Gastrocnemius medialis (tissue), 4 donors: ENCODE measurements at regions not wholly inside any gene's neighbourhood (a gene's known extent, or its start where the extent isn't known, plus 50 kb on each side); places are given as distances from the start of the nearest gene placed in this dataset.

Experiments
- ATAC-seq, 2 donors: fragments of 150-250 bp; one replicate each; pipeline ENCODE4 v1.9.1; 2016
- DNase-seq, 2 donors: peaks; one replicate each; pipeline ENCODE4 v3.0.0-alpha.2; 2019
- H3K27ac ChIP-seq, 4 donors: fragments of 200-600 bp; sonication (generic); 1 replicate in 1 of 4; 2 replicates in 3 of 4; pipeline ENCODE4 v1.5.1; 2016 to 2018; ENCODE audit warnings: mild to moderate bottlenecking in 2 of 4, moderate library complexity in 1 of 4
- H3K27me3 ChIP-seq, 3 donors: fragments of 200-600 bp; sonication (generic) in 2 of 3; 1 replicate in 1 of 3; 2 replicates in 2 of 3; pipeline versions ENCODE4 v1.5.1 to v1.6.0; 2016 to 2019; ENCODE audit warnings: mild to moderate bottlenecking in 1 of 3, moderate library complexity in 1 of 3
- H3K36me3 ChIP-seq, 2 donors: fragments of 200-600 bp; sonication (generic) in 1 of 2; one replicate each; pipeline ENCODE4 v1.5.1; 2017 to 2018
- H3K4me1 ChIP-seq, 2 donors: fragments of 200-600 bp; sonication (generic) in 1 of 2; one replicate each; pipeline ENCODE4 v1.5.1; 2016 to 2017; ENCODE audit warnings: mild to moderate bottlenecking in 2 of 2
- H3K4me3 ChIP-seq, 4 donors: fragments of 200-600 bp; sonication (generic) in 3 of 4; 1 replicate in 1 of 4; 2 replicates in 3 of 4; pipeline ENCODE4 v1.5.1; 2016 to 2019; ENCODE audit warnings: mild to moderate bottlenecking in 2 of 4
- H3K9me3 ChIP-seq, 3 donors: fragments of 200-600 bp; sonication (generic) in 2 of 3; 1 replicate in 1 of 3; 2 replicates in 2 of 3; pipeline ENCODE4 v1.5.1; 2016 to 2019
- CTCF ChIP-seq, 5 experiments: fragments of 450-650 bp in 3 of 5; fragments of 200-600 bp in 2 of 5; sonication (generic) in 2 of 5; IDR thresholded peaks in 4 of 5; conservative IDR thresholded peaks in 1 of 5; 1 replicate in 4 of 5; 2 replicates in 1 of 5; pipeline ENCODE4 v1.5.1; 2016 to 2019; ENCODE audit warnings: antibody characterized with exemption in 5 of 5, mild to moderate bottlenecking in 3 of 5, moderate library complexity in 3 of 5
- POLR2A ChIP-seq, 2 donors: fragments of 450-650 bp; IDR thresholded peaks; one replicate each; pipeline ENCODE4 v1.6.1; 2017; ENCODE audit warnings: antibody characterized with exemption in 2 of 2, mild to moderate bottlenecking in 2 of 2, moderate library complexity in 2 of 2
- in situ Hi-C, 4 donors: fragments of 200-750 bp; cut with MboI; loops; one replicate each; pipeline versions ENCODE4 v1.15.0 to v1.8.0; 2017; ENCODE audit warnings: low sequenced_read_pairs in 4 of 4
- intact Hi-C: fragments of 100-400 bp; cut with DNase I; formaldehyde crosslinking; loops from one replicate; pipeline ENCODE4 v1.15.1; 2023; ENCODE audit warnings: low total_unique reads

DNA sequence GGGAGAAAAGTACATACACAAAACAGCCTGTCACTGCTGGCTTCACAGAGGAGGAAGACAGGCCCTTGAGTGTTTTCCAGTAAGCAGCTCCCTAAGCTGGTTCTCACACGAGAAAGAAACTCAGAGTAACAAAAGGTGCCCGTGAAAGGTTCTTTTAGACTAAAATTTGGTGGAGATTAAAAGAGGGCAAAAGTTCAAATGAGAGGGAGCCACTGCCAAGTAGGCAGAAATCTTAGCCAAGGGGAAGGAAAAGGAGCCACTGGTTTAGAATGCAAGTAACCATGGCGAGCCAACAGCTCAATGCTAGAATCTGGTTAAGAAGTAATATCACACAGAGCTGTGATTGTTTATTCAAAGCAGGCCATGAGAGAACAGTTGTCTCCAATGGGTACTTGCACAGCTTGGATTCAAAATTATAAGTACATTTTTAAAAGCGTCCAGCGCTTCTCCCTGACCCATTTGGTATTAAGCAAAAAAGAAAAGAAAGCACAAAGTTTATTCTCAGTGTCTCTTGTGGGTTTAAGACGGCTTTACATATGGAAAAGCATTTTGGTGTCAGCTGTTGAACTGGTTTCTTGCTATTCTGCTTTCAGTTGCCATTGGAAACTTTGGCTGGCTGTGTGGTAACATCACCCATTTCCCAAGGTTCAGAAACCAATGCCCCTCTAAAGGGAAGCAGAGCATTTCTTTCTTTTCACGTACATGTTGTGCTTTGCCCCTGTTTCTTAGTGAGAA lies 648.5 kb downstream of the RNF144B start:
- Histone ChIP-seq H3K36me3 (no peaks in the 10 kb centered on the region), H3K4me3 (no peak overlapping the region), H3K27ac (no peak overlapping the region), H3K27me3 (no peaks in the 10 kb centered on the region), H3K4me1 (peaks cover 10 to 16% of the 10 kb centered on the region in 2 donors), H3K9me3 (no peaks in the 10 kb centered on the region)
- intact Hi-C loops, result no loop called here
- in situ Hi-C loops, result no loop called here
- TF ChIP-seq CTCF (IDR thresholded peaks at IDR 0.05 in 4 of 5, conservative IDR thresholded peaks at IDR 0.05 in 1 of 5) (no peak), POLR2A (IDR thresholded peaks at IDR 0.05) (no peak)
- no peak for DNase-seq
- no peak for ATAC-seq

DNA sequence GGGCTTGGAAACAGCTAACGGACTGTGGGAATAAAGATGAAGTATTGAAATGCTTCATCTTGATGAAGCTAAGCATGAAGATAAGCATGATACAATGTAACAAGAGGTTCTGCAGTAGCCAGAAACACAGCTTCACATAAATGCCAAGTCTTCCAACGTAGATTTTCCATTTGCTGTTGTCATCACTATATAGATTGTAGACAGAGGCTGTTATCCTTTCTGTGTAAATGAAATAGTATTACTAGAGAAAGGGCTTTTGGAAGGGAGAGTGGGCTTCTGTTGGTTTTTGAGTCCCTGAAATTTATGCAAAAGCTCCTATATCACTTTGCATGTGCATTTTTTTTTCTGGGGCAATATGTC lies 649.0 kb downstream of the RNF144B start:
- in situ Hi-C loops (no loop called here), intact Hi-C loops (no loop called here)
- no peaks in the 10 kb centered on the region for H3K36me3 ChIP-seq
- DNase-seq, result no peak
- H3K9me3 ChIP-seq, result no peaks in the 10 kb centered on the region
- no peak overlapping the region for H3K4me3 ChIP-seq
- no peak for TF ChIP-seq POLR2A (IDR thresholded peaks at IDR 0.05)
- TF ChIP-seq CTCF (IDR thresholded peaks at IDR 0.05 in 4 of 5, conservative IDR thresholded peaks at IDR 0.05 in 1 of 5), result no peak
- no peaks in the 10 kb centered on the region for H3K27me3 ChIP-seq
- H3K4me1 ChIP-seq, result peaks cover 10 to 16% of the 10 kb centered on the region in 2 donors
- no peak for ATAC-seq
- no peak overlapping the region for H3K27ac ChIP-seq

GRCh38 chr6:19037607-19038006 lies 650.5 kb downstream of the RNF144B start:
- Histone ChIP-seq H3K9me3 (no peaks in the 10 kb centered on the region), H3K4me3 (no peak overlapping the region), H3K27ac (no peak overlapping the region), H3K27me3 (no peaks in the 10 kb centered on the region), H3K36me3 (no peaks in the 10 kb centered on the region), H3K4me1 (peaks cover 14 to 21% of the 10 kb centered on the region in 2 donors)
- ATAC-seq (no peak), DNase-seq (no peak)
- TF ChIP-seq CTCF (IDR thresholded peaks at IDR 0.05 in 4 of 5, conservative IDR thresholded peaks at IDR 0.05 in 1 of 5) (no peak), POLR2A (IDR thresholded peaks at IDR 0.05) (no peak)
- in situ Hi-C loops (no loop called here), intact Hi-C loops (no loop called here)

GRCh38 chr6:19039287-19039686 lies 652.1 kb downstream of the RNF144B start:
- no peak overlapping the region for H3K27ac ChIP-seq
- in situ Hi-C loops (no loop called here), intact Hi-C loops (no loop called here)
- H3K27me3 ChIP-seq, result no peaks in the 10 kb centered on the region
- H3K4me1 ChIP-seq, result peaks cover 6 to 7% of the 10 kb centered on the region in 2 donors
- H3K36me3 ChIP-seq, result no peaks in the 10 kb centered on the region
- DNase-seq, result no peak
- ATAC-seq, result no peak
- no peak overlapping the region for H3K4me3 ChIP-seq
- TF ChIP-seq POLR2A (IDR thresholded peaks at IDR 0.05) (no peak), CTCF (IDR thresholded peaks at IDR 0.05 in 4 of 5, conservative IDR thresholded peaks at IDR 0.05 in 1 of 5) (no peak)
- H3K9me3 ChIP-seq, result no peaks in the 10 kb centered on the region

DNA sequence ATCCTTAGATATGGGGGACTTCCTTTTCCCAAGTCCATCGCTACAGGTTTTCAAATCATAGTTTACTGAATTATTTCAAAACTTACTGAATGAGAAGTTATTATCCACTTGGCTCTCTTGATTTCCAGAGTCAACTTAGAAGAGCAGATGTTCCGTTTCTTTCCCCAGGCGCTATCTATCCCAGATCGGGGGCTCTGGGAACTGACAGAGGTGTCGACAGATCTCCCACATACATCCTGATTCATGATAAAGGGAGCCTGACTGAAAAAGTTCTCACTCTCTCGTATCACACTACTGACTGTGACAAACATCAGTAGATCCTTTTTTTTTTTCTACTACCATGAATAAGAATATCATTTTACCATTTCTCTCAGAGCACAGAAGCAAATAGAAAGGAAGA lies 654.8 kb downstream of the RNF144B start:
- in situ Hi-C loops, result no loop called here
- intact Hi-C loops, result no loop called here
- H3K4me1 ChIP-seq, result peaks cover 6 to 7% of the 10 kb centered on the region in 2 donors
- no peak overlapping the region for H3K4me3 ChIP-seq
- H3K27ac ChIP-seq, result no peak overlapping the region
- no peaks in the 10 kb centered on the region for H3K36me3 ChIP-seq
- H3K27me3 ChIP-seq, result no peaks in the 10 kb centered on the region
- no peaks in the 10 kb centered on the region for H3K9me3 ChIP-seq
- no peak for DNase-seq
- no peak for ATAC-seq
- TF ChIP-seq CTCF (IDR thresholded peaks at IDR 0.05 in 4 of 5, conservative IDR thresholded peaks at IDR 0.05 in 1 of 5), result no peak
- no peak for TF ChIP-seq POLR2A (IDR thresholded peaks at IDR 0.05)
